Iris pigment epithelial cell (primary cell): ENCODE measurements at regions not wholly inside any gene's neighbourhood (a gene's known extent, or its start where the extent isn't known, plus 50 kb on each side); places are given as distances from the start of the nearest gene placed in this dataset.
"Not testable (repeated sequence)": the region's sequence is repeated elsewhere in the genome, so short reads cannot be mapped to it uniquely, and the experiment has no call there.

Experiments used
- DNase-seq: peaks from one replicate; pipeline ENCODE4 v3.0.0-alpha.2; 2011; ENCODE audit warnings: low read depth

- no peak for DNase-seq
Measured at GRCh38 chr10:11691319-11691755, 50.8 kb upstream of the ECHDC3 start.

- DNase-seq = no peak
Measured at GRCh38 chr10:11689945-11690736, 52.0 kb upstream of the ECHDC3 start.

- DNase-seq = not testable (repeated sequence)
Measured at GRCh38 chr10:11688448-11688795, 53.8 kb upstream of the ECHDC3 start.

GRCh38 chr10:11687779-11688447 lies 54.3 kb upstream of the ECHDC3 start:
- DNase-seq = no peak

- no peak for DNase-seq
Measured at GRCh38 chr10:11687357-11687771, 54.8 kb upstream of the ECHDC3 start.

- peak; percentile 36 for DNase-seq
Measured at GRCh38 chr10:11685787-11686218, 56.4 kb upstream of the ECHDC3 start.

GRCh38 chr10:11684717-11685645 lies 57.2 kb upstream of the ECHDC3 start:
- DNase-seq = peak; percentile 87

- not testable (repeated sequence) for DNase-seq
Measured at GRCh38 chr10:11684341-11684716, 57.9 kb upstream of the ECHDC3 start.

GRCh38 chr10:11683529-11684320 lies 58.5 kb upstream of the ECHDC3 start:
- no peak for DNase-seq

GRCh38 chr10:11682851-11683250 lies 59.3 kb upstream of the ECHDC3 start:
- DNase-seq = no peak

GRCh38 chr10:11682267-11682683 lies 59.9 kb upstream of the ECHDC3 start:
- no peak for DNase-seq

GRCh38 chr10:11680496-11680895 lies 61.7 kb upstream of the ECHDC3 start:
- DNase-seq = no peak

GRCh38 chr10:11679946-11680345 lies 62.2 kb upstream of the ECHDC3 start:
- DNase-seq = no peak

- DNase-seq = no peak
Measured at GRCh38 chr10:11678074-11678793, 63.9 kb upstream of the ECHDC3 start.

GRCh38 chr10:11677480-11677879 lies 64.7 kb upstream of the ECHDC3 start:
- no peak for DNase-seq

GRCh38 chr10:11673346-11674280 lies 62.2 kb upstream of the USP6NL start:
- DNase-seq = no peak

- no peak for DNase-seq
Measured at GRCh38 chr10:11672836-11673235, 61.4 kb upstream of the USP6NL start.

- DNase-seq = no peak
Measured at GRCh38 chr10:11670381-11670780, 58.9 kb upstream of the USP6NL start.

- DNase-seq = no peak
Measured at GRCh38 chr10:11668847-11669610, 57.6 kb upstream of the USP6NL start.
